Ovary (tissue), 3 donors: ENCODE measurements at regions not wholly inside any gene's neighbourhood (a gene's known extent, or its start where the extent isn't known, plus 50 kb on each side); places are given as distances from the start of the nearest gene placed in this dataset.

Experiments
- EP300 ChIP-seq: sonication (generic); formaldehyde crosslinking; IDR thresholded peaks from one replicate; pipeline ENCODE4 v1.6.1; 2017; ENCODE audit warnings: antibody characterized with exemption
- POLR2A ChIP-seq: fragments of 450-650 bp; IDR thresholded peaks from one replicate; pipeline ENCODE4 v1.6.1; 2017; ENCODE audit warnings: antibody characterized with exemption, mild to moderate bottlenecking, moderate library complexity
- TF ChIP-seq, protein P1 (sequence below), 3 donors: fragments of 450-650 bp in 2 of 3; fragments of 200-600 bp in 1 of 3; IDR thresholded peaks; one replicate each; pipeline versions ENCODE4 v1.5.1 to v1.8.0; 2016 to 2022; ENCODE audit warnings: antibody characterized with exemption in 3 of 3, mild to moderate bottlenecking in 1 of 3
- donor health status: DM: no; HTN: no; CAD: no.

DNA sequence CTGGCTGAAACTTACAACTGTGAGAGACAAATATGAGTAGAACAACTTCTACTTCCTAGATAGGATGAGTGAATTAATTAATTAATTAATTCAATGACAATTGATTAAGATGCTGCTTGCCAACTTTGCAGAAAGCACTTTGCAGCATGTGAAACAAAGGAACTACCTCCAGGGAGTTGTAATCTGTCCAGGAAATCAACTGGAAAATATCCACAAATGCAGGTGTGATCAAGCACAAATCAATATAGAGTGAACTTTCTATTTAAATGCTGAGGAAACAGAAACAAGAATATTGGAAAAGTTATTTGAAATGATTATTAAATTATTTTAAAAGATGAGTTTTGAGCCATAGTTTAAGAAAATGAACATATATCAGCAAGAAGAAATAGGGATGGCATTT is 163.9 kb upstream of the ARID2 start:
- TF ChIP-seq, protein P1, sequence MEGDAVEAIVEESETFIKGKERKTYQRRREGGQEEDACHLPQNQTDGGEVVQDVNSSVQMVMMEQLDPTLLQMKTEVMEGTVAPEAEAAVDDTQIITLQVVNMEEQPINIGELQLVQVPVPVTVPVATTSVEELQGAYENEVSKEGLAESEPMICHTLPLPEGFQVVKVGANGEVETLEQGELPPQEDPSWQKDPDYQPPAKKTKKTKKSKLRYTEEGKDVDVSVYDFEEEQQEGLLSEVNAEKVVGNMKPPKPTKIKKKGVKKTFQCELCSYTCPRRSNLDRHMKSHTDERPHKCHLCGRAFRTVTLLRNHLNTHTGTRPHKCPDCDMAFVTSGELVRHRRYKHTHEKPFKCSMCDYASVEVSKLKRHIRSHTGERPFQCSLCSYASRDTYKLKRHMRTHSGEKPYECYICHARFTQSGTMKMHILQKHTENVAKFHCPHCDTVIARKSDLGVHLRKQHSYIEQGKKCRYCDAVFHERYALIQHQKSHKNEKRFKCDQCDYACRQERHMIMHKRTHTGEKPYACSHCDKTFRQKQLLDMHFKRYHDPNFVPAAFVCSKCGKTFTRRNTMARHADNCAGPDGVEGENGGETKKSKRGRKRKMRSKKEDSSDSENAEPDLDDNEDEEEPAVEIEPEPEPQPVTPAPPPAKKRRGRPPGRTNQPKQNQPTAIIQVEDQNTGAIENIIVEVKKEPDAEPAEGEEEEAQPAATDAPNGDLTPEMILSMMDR (IDR thresholded peaks at IDR 0.05): no peak
- no peak for TF ChIP-seq EP300
- no peak for TF ChIP-seq POLR2A
